ENCODE measurements at regions not wholly inside any gene's neighbourhood (a gene's known extent, or its start where the extent isn't known, plus 50 kb on each side); places are given as distances from the start of the nearest gene placed in this dataset.

- no peak overlapping the region for H2AFZ ChIP-seq (ENCODE audit: low read depth, low read length)
- no peaks in the 10 kb centered on the region for H3K27me3 ChIP-seq (ENCODE audit: control insufficient read depth in 2 of 2, insufficient read depth in 2 of 2, low read length in 2 of 2)
- no peak overlapping the region for H3K4me3 ChIP-seq (replicated peaks in 1 of 3; ENCODE audit: insufficient read depth in 1 of 3, low read depth in 1 of 3, low read length in 3 of 3)
- H3K9ac ChIP-seq (replicated peaks; ENCODE audit: extremely low read depth, insufficient read depth, low read length) = no peak overlapping the region
- peaks cover 13% of the 10 kb centered on the region for H3K4me1 ChIP-seq (ENCODE audit: control insufficient read depth, extremely low read depth, insufficient read depth, low read length)
- no peaks in the 10 kb centered on the region for H4K20me1 ChIP-seq (replicated peaks; ENCODE audit: control insufficient read depth, extremely low read depth, insufficient read depth, low read length)
- ChIA-PET CTCF (interaction anchor here (0.6 to 2.1 kb wide), 3 partner anchors 10 to 16 kb away, joined by 3 to 7 read pairs (median 4); no protein-coding TSS in a partner anchor), POLR2A (no interaction called here)
- no peaks in the 10 kb centered on the region for H3K79me2 ChIP-seq (ENCODE audit: control insufficient read depth, insufficient read depth, low read length)
- no peaks in the 10 kb centered on the region for H3K36me3 ChIP-seq (ENCODE audit: control insufficient read depth in 2 of 2, extremely low read depth in 1 of 2, insufficient read depth in 2 of 2, low read length in 2 of 2)
- DNase-seq (ENCODE audit: low read depth, low spot score) (no peak), FAIRE-seq (no peak)
- no TSS peak for BruUV-seq (replicated peaks)
- dilution Hi-C loops (cut with MboI; ENCODE audit: extremely low pct_ligation_motif_present, low sequenced_read_pairs) = no loop called here
- H3K27ac ChIP-seq (ENCODE audit: insufficient read depth, low read depth, low read length) = no peak overlapping the region
- intact Hi-C loops (cut with micrococcal nuclease) = no loop called here
- no peaks in the 10 kb centered on the region for H3K9me3 ChIP-seq (replicated peaks; ENCODE audit: control insufficient read depth, insufficient read depth, low read length)
- H3K9me1 ChIP-seq (replicated peaks; ENCODE audit: control insufficient read depth, extremely low read depth, insufficient read depth, low read length) = no peaks in the 10 kb centered on the region
- no peak overlapping the region for H3K4me2 ChIP-seq (ENCODE audit: insufficient read depth, low read length)
- TF ChIP-seq FOS (IDR thresholded peaks at IDR 0.05; ENCODE audit: borderline replicate concordance, insufficient read depth, low read length) (no peak), GATA2 (IDR thresholded peaks at IDR 0.05; ENCODE audit: insufficient read depth, insufficient read length, low read depth, low read length) (no peak), POLR2A (IDR thresholded peaks at IDR 0.05; ENCODE audit: low read depth, low read length) (no peak), JUN (IDR thresholded peaks at IDR 0.05; ENCODE audit: borderline replicate concordance, insufficient read depth, insufficient read length, low read depth) (no peak), MYC (IDR thresholded peaks at IDR 0.05; ENCODE audit: low read depth, low read length) (no peak), POLR2AphosphoS5 (IDR thresholded peaks at IDR 0.05; ENCODE audit: insufficient read depth, low read depth, low read length) (no peak), EZH2 (IDR thresholded peaks at IDR 0.05; ENCODE audit: borderline replicate concordance, low read depth, low read length, severe bottlenecking) (no peak), MAX (IDR thresholded peaks at IDR 0.05; ENCODE audit: insufficient read depth, insufficient read length) (no peak)
Measured at GRCh38 chr20:50296450-50297375, 106.1 kb downstream of the CEBPB start.

All from endothelial cell of umbilical vein (primary cell).